ENCODE measurements at regions not wholly inside any gene's neighbourhood (a gene's known extent, or its start where the extent isn't known, plus 50 kb on each side); places are given as distances from the start of the nearest gene placed in this dataset.

DNA sequence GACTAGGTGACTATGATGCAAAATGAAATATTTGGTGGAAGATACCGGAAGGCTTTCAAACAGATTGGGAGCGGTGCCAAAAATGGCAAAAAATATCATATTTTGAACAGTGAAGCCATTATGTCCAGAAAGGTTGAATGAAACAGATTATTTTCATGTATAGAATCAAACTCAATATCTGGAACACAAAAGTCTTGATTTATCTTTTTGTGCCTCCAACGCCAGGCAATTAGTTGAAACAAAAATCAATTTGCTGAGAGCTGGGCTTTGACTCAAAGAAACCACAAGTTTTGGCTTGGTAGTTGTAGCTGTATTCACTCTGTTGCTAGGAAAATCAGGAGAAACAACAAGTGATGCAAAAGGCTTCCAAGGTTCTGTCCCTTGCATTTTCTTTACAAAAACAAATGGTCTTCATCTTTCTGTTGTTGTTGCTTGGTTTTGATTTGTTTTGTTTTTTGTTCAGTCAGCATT is 421.7 kb upstream of the TYRP1 start:
- TF ChIP-seq, protein P1, sequence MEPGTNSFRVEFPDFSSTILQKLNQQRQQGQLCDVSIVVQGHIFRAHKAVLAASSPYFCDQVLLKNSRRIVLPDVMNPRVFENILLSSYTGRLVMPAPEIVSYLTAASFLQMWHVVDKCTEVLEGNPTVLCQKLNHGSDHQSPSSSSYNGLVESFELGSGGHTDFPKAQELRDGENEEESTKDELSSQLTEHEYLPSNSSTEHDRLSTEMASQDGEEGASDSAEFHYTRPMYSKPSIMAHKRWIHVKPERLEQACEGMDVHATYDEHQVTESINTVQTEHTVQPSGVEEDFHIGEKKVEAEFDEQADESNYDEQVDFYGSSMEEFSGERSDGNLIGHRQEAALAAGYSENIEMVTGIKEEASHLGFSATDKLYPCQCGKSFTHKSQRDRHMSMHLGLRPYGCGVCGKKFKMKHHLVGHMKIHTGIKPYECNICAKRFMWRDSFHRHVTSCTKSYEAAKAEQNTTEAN (CRISPR knock-in tag; IDR thresholded peaks at IDR 0.05), result no peak
- TF ChIP-seq, protein P2, sequence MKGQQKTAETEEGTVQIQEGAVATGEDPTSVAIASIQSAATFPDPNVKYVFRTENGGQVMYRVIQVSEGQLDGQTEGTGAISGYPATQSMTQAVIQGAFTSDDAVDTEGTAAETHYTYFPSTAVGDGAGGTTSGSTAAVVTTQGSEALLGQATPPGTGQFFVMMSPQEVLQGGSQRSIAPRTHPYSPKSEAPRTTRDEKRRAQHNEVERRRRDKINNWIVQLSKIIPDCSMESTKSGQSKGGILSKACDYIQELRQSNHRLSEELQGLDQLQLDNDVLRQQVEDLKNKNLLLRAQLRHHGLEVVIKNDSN (CRISPR knock-in tag; IDR thresholded peaks at IDR 0.05), result no peak
